ENCODE measurements at regions not wholly inside any gene's neighbourhood (a gene's known extent, or its start where the extent isn't known, plus 50 kb on each side); places are given as distances from the start of the nearest gene placed in this dataset.
"Not testable (repeated sequence)": the region's sequence is repeated elsewhere in the genome, so short reads cannot be mapped to it uniquely, and the experiment has no call there.

GRCh38 chr1:146283527-146283880 is 54.7 kb upstream of the NOTCH2NLA start:
- TF ChIP-seq CTCF (IDR thresholded peaks at IDR 0.05 in 8 of 11, conservative IDR thresholded peaks at IDR 0.05 in 3 of 11); POLR2A (IDR thresholded peaks at IDR 0.05): not testable (repeated sequence)

Measured in spleen (tissue), 7 donors.